ENCODE measurements at regions not wholly inside any gene's neighbourhood (a gene's known extent, or its start where the extent isn't known, plus 50 kb on each side); places are given as distances from the start of the nearest gene placed in this dataset.
"Not testable (repeated sequence)": the region's sequence is repeated elsewhere in the genome, so short reads cannot be mapped to it uniquely, and the experiment has no call there.

- TF ChIP-seq POLR2AphosphoS5 (IDR thresholded peaks at IDR 0.05) (no peak), POLR2A (IDR thresholded peaks at IDR 0.05) (no peak)
- TF ChIP-seq, protein P1, sequence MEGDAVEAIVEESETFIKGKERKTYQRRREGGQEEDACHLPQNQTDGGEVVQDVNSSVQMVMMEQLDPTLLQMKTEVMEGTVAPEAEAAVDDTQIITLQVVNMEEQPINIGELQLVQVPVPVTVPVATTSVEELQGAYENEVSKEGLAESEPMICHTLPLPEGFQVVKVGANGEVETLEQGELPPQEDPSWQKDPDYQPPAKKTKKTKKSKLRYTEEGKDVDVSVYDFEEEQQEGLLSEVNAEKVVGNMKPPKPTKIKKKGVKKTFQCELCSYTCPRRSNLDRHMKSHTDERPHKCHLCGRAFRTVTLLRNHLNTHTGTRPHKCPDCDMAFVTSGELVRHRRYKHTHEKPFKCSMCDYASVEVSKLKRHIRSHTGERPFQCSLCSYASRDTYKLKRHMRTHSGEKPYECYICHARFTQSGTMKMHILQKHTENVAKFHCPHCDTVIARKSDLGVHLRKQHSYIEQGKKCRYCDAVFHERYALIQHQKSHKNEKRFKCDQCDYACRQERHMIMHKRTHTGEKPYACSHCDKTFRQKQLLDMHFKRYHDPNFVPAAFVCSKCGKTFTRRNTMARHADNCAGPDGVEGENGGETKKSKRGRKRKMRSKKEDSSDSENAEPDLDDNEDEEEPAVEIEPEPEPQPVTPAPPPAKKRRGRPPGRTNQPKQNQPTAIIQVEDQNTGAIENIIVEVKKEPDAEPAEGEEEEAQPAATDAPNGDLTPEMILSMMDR (IDR thresholded peaks at IDR 0.05): no peak
- Histone ChIP-seq H3K4me1 (no peaks in the 10 kb centered on the region), H3K9me3 (peaks cover 0 to 4% of the 10 kb centered on the region in 2 donors), H3K27me3 (no peaks in the 10 kb centered on the region), H3K36me3 (no peaks in the 10 kb centered on the region), H3K4me3 (no peak overlapping the region), H3K27ac (no peak overlapping the region)
- intact Hi-C loops (cut with DNase I; ENCODE audit: low total_unique reads): no loop called here
- no peak for DNase-seq (ENCODE audit: low spot score in 2 of 2)
Measured at GRCh38 chr9:124084087-124084486, 72.5 kb downstream of the LHX2 start.

DNA sequence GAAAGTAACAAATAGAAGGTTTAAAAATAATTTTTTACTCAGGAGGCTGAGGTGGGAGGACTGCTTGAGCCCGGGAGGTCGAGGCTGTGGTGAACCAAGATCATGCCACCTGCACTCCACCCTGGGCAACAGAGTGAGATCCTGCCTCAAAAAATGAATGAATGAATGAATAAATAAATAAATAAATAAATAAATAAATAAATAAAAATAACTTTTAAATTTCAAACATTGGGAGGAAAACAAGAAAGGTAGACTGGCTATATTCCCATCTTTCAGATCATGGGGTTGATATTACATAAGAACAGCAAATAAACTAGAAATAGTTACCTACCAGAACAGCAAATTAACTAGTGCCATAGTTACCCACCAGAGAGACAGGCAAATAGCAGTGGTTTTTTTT is 75.7 kb downstream of the LHX2 start:
- TF ChIP-seq, protein P1 (IDR thresholded peaks at IDR 0.05): no peak
- no peak for TF ChIP-seq POLR2A (IDR thresholded peaks at IDR 0.05)
- TF ChIP-seq POLR2AphosphoS5 (IDR thresholded peaks at IDR 0.05): no peak
- no peak overlapping the region for H3K4me3 ChIP-seq
- peaks cover 0 to 4% of the 10 kb centered on the region in 2 donors for H3K9me3 ChIP-seq
- no peaks in the 10 kb centered on the region for H3K36me3 ChIP-seq
- intact Hi-C loops (cut with DNase I; ENCODE audit: low total_unique reads): no loop called here
- DNase-seq (ENCODE audit: low spot score in 2 of 2): no peak
- no peak overlapping the region for H3K27ac ChIP-seq
- no peaks in the 10 kb centered on the region for H3K27me3 ChIP-seq
- H3K4me1 ChIP-seq: no peaks in the 10 kb centered on the region

GRCh38 chr9:124088476-124088837 is 76.9 kb downstream of the LHX2 start:
- TF ChIP-seq POLR2A (IDR thresholded peaks at IDR 0.05) (no peak), POLR2AphosphoS5 (IDR thresholded peaks at IDR 0.05) (no peak)
- TF ChIP-seq, protein P1 (IDR thresholded peaks at IDR 0.05): no peak
- Histone ChIP-seq H3K27ac (no peak overlapping the region), H3K4me1 (no peaks in the 10 kb centered on the region), H3K36me3 (no peaks in the 10 kb centered on the region), H3K9me3 (peaks cover 0 to 4% of the 10 kb centered on the region in 2 donors), H3K27me3 (no peaks in the 10 kb centered on the region), H3K4me3 (no peak overlapping the region)
- DNase-seq (ENCODE audit: low spot score in 2 of 2): no peak
- intact Hi-C loops (cut with DNase I; ENCODE audit: low total_unique reads): no loop called here

DNA sequence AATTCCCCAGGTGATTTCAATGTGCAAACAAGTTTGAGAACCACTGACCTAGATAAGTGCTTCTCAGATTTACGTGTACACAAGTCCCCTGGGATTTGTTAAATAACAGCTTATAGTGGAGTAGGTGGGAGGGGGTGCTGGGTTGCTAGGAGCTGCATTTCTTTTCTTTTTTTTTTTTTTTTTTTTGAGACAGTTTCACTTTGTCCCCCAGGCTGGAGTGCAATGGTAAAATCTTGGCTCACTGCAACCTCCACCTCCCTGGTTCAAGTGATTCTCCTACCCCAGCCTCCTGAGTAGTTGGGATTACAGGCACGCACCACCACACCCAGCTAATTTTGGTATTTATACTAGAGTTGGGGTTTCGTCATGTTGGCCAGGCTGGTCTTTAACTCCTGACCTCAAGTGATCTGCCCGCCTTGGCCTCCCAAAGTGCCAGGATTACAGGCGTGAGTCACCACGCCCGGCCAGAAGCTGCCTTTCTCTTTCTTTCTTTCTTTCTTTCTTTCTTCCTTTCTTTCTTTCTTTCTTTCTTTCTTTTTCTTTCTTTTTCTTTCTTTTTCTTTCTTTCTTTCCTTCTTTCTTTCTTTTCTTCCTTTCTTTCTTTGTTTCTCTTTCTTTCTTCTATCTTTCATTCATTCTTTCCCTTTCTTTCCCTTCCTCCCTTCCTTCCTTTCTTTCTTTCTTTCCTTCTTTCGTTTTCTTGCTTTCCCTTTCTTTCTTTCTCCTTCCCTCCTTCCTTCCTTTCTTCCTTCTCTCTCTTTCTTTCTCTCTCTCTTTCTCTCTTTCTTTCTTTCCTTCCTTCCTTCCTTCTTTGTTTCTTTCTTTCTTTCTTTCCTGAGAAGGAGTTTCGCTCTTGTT is 78.3 kb downstream of the LHX2 start:
- H3K4me3 ChIP-seq: not testable (repeated sequence)

GRCh38 chr9:124098141-124098905 is 86.8 kb downstream of the LHX2 start:
- Histone ChIP-seq H3K36me3 (no peaks in the 10 kb centered on the region), H3K27me3 (peaks cover 0 to 10% of the 10 kb centered on the region in 2 donors), H3K9me3 (no peaks in the 10 kb centered on the region), H3K4me1 (no peaks in the 10 kb centered on the region), H3K4me3 (no peak overlapping the region), H3K27ac (no peak overlapping the region)
- TF ChIP-seq POLR2AphosphoS5 (IDR thresholded peaks at IDR 0.05) (no peak), POLR2A (IDR thresholded peaks at IDR 0.05) (no peak)
- TF ChIP-seq, protein P1 (IDR thresholded peaks at IDR 0.05): no peak
- no peak for DNase-seq (ENCODE audit: low spot score in 2 of 2)
- intact Hi-C loops (cut with DNase I; ENCODE audit: low total_unique reads): no loop called here

More for the DNA sequence above, 78.3 kb downstream of the LHX2 start:
- H3K27ac ChIP-seq; H3K4me1 ChIP-seq; H3K27me3 ChIP-seq; intact Hi-C loops (cut with DNase I; ENCODE audit: low total_unique reads); H3K9me3 ChIP-seq; DNase-seq (ENCODE audit: low spot score in 2 of 2); H3K36me3 ChIP-seq: not testable (repeated sequence)

Data from breast epithelium (tissue), 4 donors.